ENCODE measurements at regions not wholly inside any gene's neighbourhood (a gene's known extent, or its start where the extent isn't known, plus 50 kb on each side); places are given as distances from the start of the nearest gene placed in this dataset.

DNA sequence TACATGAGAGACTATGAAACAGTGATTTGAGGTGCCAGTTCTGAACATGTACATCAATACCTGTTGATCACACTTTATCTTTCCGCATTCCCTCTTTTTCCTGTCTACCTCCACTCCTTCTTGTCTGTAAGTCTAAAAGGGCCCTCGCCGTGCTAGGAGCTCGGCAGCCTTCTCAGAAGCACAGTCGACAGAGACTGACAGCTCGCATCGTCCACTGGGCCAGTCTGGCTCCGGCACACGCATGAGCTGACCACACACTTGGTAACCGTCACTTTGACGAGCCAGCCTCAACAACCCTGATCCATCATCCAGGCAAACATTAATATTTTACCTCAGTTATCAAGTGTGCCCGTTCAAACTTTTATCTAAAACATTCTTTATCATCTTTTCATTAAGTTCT, 265.3 kb downstream of the TFAP2A start:
- 79% methylated on average over 12 of the region's 12 CpGs for WGBS
- no peak overlapping the region for H3K9ac ChIP-seq (ENCODE audit: low read depth in 1 of 2, low read length in 2 of 2)
- H3K4me1 ChIP-seq (ENCODE audit: control insufficient read depth in 4 of 4, insufficient read depth in 4 of 4, low read length in 3 of 4), result no peaks in the 10 kb centered on the region
- no peak overlapping the region for H3K4me3 ChIP-seq (ENCODE audit: low read depth in 1 of 3, low read length in 3 of 3)
- H3K27ac ChIP-seq (ENCODE audit: low read depth in 1 of 2, low read length in 2 of 2), result no peak overlapping the region
- H3K27me3 ChIP-seq (ENCODE audit: control insufficient read depth in 4 of 4, insufficient read depth in 4 of 4, low read length in 3 of 4), result peaks cover 0 to 2% (median 0%) of the 10 kb centered on the region in 4 donors
- DNase-seq (ENCODE audit: low spot score), result no peak
- TF ChIP-seq YY1 (IDR thresholded peaks at IDR 0.05), result no peak
- no peak for TF ChIP-seq JUND (IDR thresholded peaks at IDR 0.05)
- TF ChIP-seq ATF3 (IDR thresholded peaks at IDR 0.05), result no peak
- TF ChIP-seq FOXA2 (IDR thresholded peaks at IDR 0.05), result no peak
- TF ChIP-seq HNF4G (IDR thresholded peaks at IDR 0.05), result no peak
- TF ChIP-seq, protein P1, sequence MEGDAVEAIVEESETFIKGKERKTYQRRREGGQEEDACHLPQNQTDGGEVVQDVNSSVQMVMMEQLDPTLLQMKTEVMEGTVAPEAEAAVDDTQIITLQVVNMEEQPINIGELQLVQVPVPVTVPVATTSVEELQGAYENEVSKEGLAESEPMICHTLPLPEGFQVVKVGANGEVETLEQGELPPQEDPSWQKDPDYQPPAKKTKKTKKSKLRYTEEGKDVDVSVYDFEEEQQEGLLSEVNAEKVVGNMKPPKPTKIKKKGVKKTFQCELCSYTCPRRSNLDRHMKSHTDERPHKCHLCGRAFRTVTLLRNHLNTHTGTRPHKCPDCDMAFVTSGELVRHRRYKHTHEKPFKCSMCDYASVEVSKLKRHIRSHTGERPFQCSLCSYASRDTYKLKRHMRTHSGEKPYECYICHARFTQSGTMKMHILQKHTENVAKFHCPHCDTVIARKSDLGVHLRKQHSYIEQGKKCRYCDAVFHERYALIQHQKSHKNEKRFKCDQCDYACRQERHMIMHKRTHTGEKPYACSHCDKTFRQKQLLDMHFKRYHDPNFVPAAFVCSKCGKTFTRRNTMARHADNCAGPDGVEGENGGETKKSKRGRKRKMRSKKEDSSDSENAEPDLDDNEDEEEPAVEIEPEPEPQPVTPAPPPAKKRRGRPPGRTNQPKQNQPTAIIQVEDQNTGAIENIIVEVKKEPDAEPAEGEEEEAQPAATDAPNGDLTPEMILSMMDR (IDR thresholded peaks at IDR 0.05; ENCODE audit: low read depth, low read length, missing input control), result no peak
- TF ChIP-seq RAD21 (IDR thresholded peaks at IDR 0.05), result no peak
- no peak for TF ChIP-seq NR2F2 (IDR thresholded peaks at IDR 0.05)
- H3K36me3 ChIP-seq (ENCODE audit: control insufficient read depth in 4 of 4, insufficient read depth in 3 of 4, low read depth in 1 of 4, low read length in 3 of 4), result no peaks in the 10 kb centered on the region
- no peaks in the 10 kb centered on the region for H3K9me3 ChIP-seq (ENCODE audit: control insufficient read depth in 4 of 4, low read length in 3 of 4)

DNA sequence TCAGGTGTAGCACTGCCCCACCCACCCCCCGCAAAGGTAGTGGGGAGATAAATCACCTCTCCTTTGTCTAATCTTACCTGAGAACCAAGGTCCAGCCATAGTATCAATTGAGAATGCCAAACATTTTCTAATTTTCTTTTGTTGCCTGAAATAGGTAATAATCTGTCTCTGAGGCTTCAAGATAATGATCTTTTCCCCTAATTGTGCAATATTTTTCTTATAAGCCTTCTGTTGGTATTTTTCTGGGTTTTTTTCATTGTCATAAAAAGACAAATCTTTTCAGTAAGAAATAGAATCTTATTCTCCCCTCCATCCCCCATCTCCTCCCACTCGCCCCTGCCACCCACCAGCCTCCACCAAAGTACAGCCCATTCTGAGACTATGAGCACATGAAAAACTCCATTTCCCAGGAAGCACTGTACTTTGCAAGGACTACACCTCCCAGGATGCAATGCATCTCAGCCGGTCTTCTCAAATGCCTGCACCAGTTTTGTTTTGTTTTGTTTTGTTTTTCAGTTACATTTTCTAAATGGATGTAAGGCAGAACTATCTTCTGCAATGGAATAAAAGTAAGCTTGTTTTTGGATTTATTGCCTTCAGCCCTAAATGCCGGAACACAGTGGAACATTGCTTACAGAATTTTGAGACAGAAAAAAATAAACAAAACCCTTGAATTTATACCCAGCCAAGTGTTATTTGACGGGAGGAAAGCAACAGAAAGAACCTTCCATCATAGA, 268.0 kb downstream of the TFAP2A start:
- TF ChIP-seq HNF4G (IDR thresholded peaks at IDR 0.05), result no peak
- TF ChIP-seq EGR1 (IDR thresholded peaks at IDR 0.05; ENCODE audit: low read depth in 2 of 2), result no peak
- no peak for TF ChIP-seq FOXA2 (IDR thresholded peaks at IDR 0.05)
- TF ChIP-seq REST (IDR thresholded peaks at IDR 0.05), result no peak
- TF ChIP-seq GABPA (IDR thresholded peaks at IDR 0.05 in 1 of 2, conservative IDR thresholded peaks at IDR 0.05 in 1 of 2), result no peak
- no peak for TF ChIP-seq FOXA1 (IDR thresholded peaks at IDR 0.05)
- TF ChIP-seq, protein P1 (IDR thresholded peaks at IDR 0.05; ENCODE audit: low read depth, low read length, missing input control), result no peak
- TF ChIP-seq YY1 (IDR thresholded peaks at IDR 0.05), result no peak
- no peak for TF ChIP-seq TAF1 (conservative IDR thresholded peaks at IDR 0.05)
- no peak for TF ChIP-seq JUND (IDR thresholded peaks at IDR 0.05)
- TF ChIP-seq SP1 (IDR thresholded peaks at IDR 0.05), result no peak
- no peak for TF ChIP-seq RAD21 (IDR thresholded peaks at IDR 0.05)
- TF ChIP-seq HNF4A (conservative IDR thresholded peaks at IDR 0.05), result no peak
- TF ChIP-seq ATF3 (IDR thresholded peaks at IDR 0.05), result no peak
- no peak for TF ChIP-seq NR2F2 (IDR thresholded peaks at IDR 0.05)
- TF ChIP-seq, protein P2, sequence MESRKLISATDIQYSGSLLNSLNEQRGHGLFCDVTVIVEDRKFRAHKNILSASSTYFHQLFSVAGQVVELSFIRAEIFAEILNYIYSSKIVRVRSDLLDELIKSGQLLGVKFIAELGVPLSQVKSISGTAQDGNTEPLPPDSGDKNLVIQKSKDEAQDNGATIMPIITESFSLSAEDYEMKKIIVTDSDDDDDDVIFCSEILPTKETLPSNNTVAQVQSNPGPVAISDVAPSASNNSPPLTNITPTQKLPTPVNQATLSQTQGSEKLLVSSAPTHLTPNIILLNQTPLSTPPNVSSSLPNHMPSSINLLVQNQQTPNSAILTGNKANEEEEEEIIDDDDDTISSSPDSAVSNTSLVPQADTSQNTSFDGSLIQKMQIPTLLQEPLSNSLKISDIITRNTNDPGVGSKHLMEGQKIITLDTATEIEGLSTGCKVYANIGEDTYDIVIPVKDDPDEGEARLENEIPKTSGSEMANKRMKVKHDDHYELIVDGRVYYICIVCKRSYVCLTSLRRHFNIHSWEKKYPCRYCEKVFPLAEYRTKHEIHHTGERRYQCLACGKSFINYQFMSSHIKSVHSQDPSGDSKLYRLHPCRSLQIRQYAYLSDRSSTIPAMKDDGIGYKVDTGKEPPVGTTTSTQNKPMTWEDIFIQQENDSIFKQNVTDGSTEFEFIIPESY (IDR thresholded peaks at IDR 0.05), result no peak
- TF ChIP-seq, protein P3, sequence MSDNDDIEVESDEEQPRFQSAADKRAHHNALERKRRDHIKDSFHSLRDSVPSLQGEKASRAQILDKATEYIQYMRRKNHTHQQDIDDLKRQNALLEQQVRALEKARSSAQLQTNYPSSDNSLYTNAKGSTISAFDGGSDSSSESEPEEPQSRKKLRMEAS (IDR thresholded peaks at IDR 0.05), result no peak
- TF ChIP-seq RXRA (IDR thresholded peaks at IDR 0.05), result no peak
- DNase-seq (ENCODE audit: low spot score), result no peak
- H3K9ac ChIP-seq (ENCODE audit: low read depth in 1 of 2, low read length in 2 of 2), result no peak overlapping the region
- no peaks in the 10 kb centered on the region for H3K9me3 ChIP-seq (ENCODE audit: control insufficient read depth in 4 of 4, low read length in 3 of 4)
- H3K27me3 ChIP-seq (ENCODE audit: control insufficient read depth in 4 of 4, insufficient read depth in 4 of 4, low read length in 3 of 4), result peaks cover 0 to 5% (median 0%) of the 10 kb centered on the region in 4 donors
- no peak overlapping the region for H3K27ac ChIP-seq (ENCODE audit: low read depth in 1 of 2, low read length in 2 of 2)
- H3K36me3 ChIP-seq (ENCODE audit: control insufficient read depth in 4 of 4, insufficient read depth in 3 of 4, low read depth in 1 of 4, low read length in 3 of 4), result no peaks in the 10 kb centered on the region
- H3K4me3 ChIP-seq (ENCODE audit: low read depth in 1 of 3, low read length in 3 of 3), result peak overlapping the region in 1 of 3 donors; percentile 29
- H3K4me1 ChIP-seq (ENCODE audit: control insufficient read depth in 4 of 4, insufficient read depth in 4 of 4, low read length in 3 of 4), result no peaks in the 10 kb centered on the region
- 35% methylated on average over 5 of the region's 5 CpGs for WGBS

Measured in liver (tissue), 8 donors.